Left ventricle myocardium inferior (tissue), 1 donor: ENCODE measurements at regions not wholly inside any gene's neighbourhood (a gene's known extent, or its start where the extent isn't known, plus 50 kb on each side); places are given as distances from the start of the nearest gene placed in this dataset.

Source experiments
- DNase-seq: peaks from one replicate; pipeline ENCODE4 v3.0.0-alpha.2; 2020
- H3K27ac ChIP-seq: fragments of 200-600 bp; replicated peaks from 2 replicates; pipeline ENCODE4 v1.8.0; 2021
- H3K27me3 ChIP-seq: fragments of 200-600 bp; 2 replicates; pipeline ENCODE4 v1.8.0; 2021; ENCODE audit warnings: low read depth
- H3K36me3 ChIP-seq: fragments of 200-600 bp; 2 replicates; pipeline ENCODE4 v1.8.0; 2021
- H3K4me1 ChIP-seq: fragments of 200-600 bp; 2 replicates; pipeline ENCODE4 v1.8.0; 2021
- H3K4me3 ChIP-seq: fragments of 200-600 bp; 2 replicates; pipeline ENCODE4 v1.8.0; 2021; ENCODE audit warnings: mild to moderate bottlenecking, moderate library complexity
- H3K9me3 ChIP-seq: fragments of 200-600 bp; replicated peaks from 2 replicates; pipeline ENCODE4 v1.8.0; 2021
- CTCF ChIP-seq: fragments of 200-600 bp; IDR thresholded peaks from 2 replicates; pipeline ENCODE4 v1.8.0; 2021; ENCODE audit warnings: antibody characterized with exemption, mild to moderate bottlenecking, borderline replicate concordance
- intact Hi-C: fragments of 100-400 bp; cut with micrococcal nuclease; formaldehyde crosslinking; loops from one replicate; pipeline ENCODE4 v1.11.0; 2022
- donor health status: DM: no; HTN: yes; CAD: no; lungs with severe emphysema.

GRCh38 chr5:96235008-96235910, 197.8 kb downstream of the PCSK1 start:
- intact Hi-C loops: no loop called here
- Histone ChIP-seq H3K4me1 (peaks cover 19% of the 10 kb centered on the region), H3K27ac (peak overlapping the region; percentile 82), H3K4me3 (peak overlapping the region; percentile 7), H3K36me3 (no peaks in the 10 kb centered on the region), H3K27me3 (no peaks in the 10 kb centered on the region), H3K9me3 (peaks cover 11% of the 10 kb centered on the region)
- DNase-seq: no peak
- TF ChIP-seq CTCF: no peak

GRCh38 chr5:96232602-96233001, 200.4 kb downstream of the PCSK1 start:
- TF ChIP-seq CTCF: no peak
- intact Hi-C loops: no loop called here
- no peak overlapping the region for H3K4me3 ChIP-seq

GRCh38 chr5:96229188-96229587, 203.9 kb downstream of the PCSK1 start:
- peaks cover 12% of the 10 kb centered on the region for H3K4me1 ChIP-seq
- no peak for DNase-seq
- no peak overlapping the region for H3K27ac ChIP-seq
- no peak overlapping the region for H3K4me3 ChIP-seq
- TF ChIP-seq CTCF: no peak
- no peaks in the 10 kb centered on the region for H3K36me3 ChIP-seq
- peaks cover 11% of the 10 kb centered on the region for H3K9me3 ChIP-seq
- H3K27me3 ChIP-seq: no peaks in the 10 kb centered on the region
- intact Hi-C loops: no loop called here

More at GRCh38 chr5:96232602-96233001, 200.4 kb downstream of the PCSK1 start:
- Histone ChIP-seq H3K36me3 (no peaks in the 10 kb centered on the region), H3K9me3 (peaks cover 11% of the 10 kb centered on the region), H3K27me3 (no peaks in the 10 kb centered on the region), H3K27ac (no peak overlapping the region), H3K4me1 (peaks cover 20% of the 10 kb centered on the region)
- DNase-seq: no peak

GRCh38 chr5:96228408-96228807, 204.6 kb downstream of the PCSK1 start:
- Histone ChIP-seq H3K4me3 (no peak overlapping the region), H3K27me3 (no peaks in the 10 kb centered on the region), H3K27ac (no peak overlapping the region), H3K36me3 (no peaks in the 10 kb centered on the region), H3K9me3 (peaks cover 11% of the 10 kb centered on the region), H3K4me1 (peaks cover 10% of the 10 kb centered on the region)
- intact Hi-C loops: no loop called here
- TF ChIP-seq CTCF: no peak
- DNase-seq: no peak

- no peak for TF ChIP-seq CTCF
- Histone ChIP-seq H3K4me3 (no peak overlapping the region), H3K27ac (no peak overlapping the region), H3K9me3 (peaks cover 11% of the 10 kb centered on the region), H3K4me1 (peaks cover 10% of the 10 kb centered on the region), H3K36me3 (no peaks in the 10 kb centered on the region), H3K27me3 (no peaks in the 10 kb centered on the region)
- no peak for DNase-seq
- intact Hi-C loops: no loop called here
Measured at GRCh38 chr5:96227957-96228356, 205.1 kb downstream of the PCSK1 start.
